ENCODE measurements at regions not wholly inside any gene's neighbourhood (a gene's known extent, or its start where the extent isn't known, plus 50 kb on each side); places are given as distances from the start of the nearest gene placed in this dataset.

- TF ChIP-seq POLR2A (IDR thresholded peaks at IDR 0.05) (no peak), POLR2AphosphoS5 (IDR thresholded peaks at IDR 0.05) (no peak), CTCF (IDR thresholded peaks at IDR 0.05) (no peak)
Observed at GRCh38 chr7:23970193-23970592, 260.2 kb downstream of the STK31 start.
